Panc1 (cell line): ENCODE measurements at regions not wholly inside any gene's neighbourhood (a gene's known extent, or its start where the extent isn't known, plus 50 kb on each side); places are given as distances from the start of the nearest gene placed in this dataset.

ENCODE experiments used
- TF ChIP-seq, protein P1 (sequence below): fragments of 450-650 bp; IDR thresholded peaks from 2 replicates; pipeline ENCODE4 v1.5.1; 2017; ENCODE audit warnings: mild to moderate bottlenecking
- TF ChIP-seq, protein P2 (sequence below), 2 experiments: IDR thresholded peaks; 2 replicates each; pipeline ENCODE4 v1.6.1; 2011 to 2012; ENCODE audit warnings: low read depth in 2 of 2, control low read depth in 1 of 2, low read length in 1 of 2, mild to moderate bottlenecking in 1 of 2, moderate library complexity in 1 of 2; ENCODE audit not compliant: insufficient read depth in 1 of 2

DNA sequence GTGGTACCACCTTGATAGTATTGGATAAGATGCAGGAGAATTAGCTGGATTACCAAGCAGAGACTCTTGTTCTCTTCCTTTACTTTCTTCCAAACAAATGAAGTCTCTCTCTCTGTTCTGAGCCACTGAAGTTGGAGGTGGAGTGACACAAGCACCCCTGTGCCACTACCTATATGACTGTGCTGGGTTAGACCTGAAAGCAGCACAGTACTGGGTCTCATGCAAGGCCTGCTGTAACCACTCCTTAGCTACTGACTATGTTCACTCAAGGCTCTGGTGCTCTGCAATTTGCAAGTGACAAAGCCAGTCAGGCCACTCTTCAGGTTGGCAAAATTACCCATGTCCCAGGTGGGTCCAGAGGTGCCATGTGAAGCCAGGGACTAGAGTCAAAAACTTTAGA lies 389.6 kb upstream of the MAOA start:
- TF ChIP-seq, protein P1, sequence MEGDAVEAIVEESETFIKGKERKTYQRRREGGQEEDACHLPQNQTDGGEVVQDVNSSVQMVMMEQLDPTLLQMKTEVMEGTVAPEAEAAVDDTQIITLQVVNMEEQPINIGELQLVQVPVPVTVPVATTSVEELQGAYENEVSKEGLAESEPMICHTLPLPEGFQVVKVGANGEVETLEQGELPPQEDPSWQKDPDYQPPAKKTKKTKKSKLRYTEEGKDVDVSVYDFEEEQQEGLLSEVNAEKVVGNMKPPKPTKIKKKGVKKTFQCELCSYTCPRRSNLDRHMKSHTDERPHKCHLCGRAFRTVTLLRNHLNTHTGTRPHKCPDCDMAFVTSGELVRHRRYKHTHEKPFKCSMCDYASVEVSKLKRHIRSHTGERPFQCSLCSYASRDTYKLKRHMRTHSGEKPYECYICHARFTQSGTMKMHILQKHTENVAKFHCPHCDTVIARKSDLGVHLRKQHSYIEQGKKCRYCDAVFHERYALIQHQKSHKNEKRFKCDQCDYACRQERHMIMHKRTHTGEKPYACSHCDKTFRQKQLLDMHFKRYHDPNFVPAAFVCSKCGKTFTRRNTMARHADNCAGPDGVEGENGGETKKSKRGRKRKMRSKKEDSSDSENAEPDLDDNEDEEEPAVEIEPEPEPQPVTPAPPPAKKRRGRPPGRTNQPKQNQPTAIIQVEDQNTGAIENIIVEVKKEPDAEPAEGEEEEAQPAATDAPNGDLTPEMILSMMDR = no peak
- TF ChIP-seq, protein P2, sequence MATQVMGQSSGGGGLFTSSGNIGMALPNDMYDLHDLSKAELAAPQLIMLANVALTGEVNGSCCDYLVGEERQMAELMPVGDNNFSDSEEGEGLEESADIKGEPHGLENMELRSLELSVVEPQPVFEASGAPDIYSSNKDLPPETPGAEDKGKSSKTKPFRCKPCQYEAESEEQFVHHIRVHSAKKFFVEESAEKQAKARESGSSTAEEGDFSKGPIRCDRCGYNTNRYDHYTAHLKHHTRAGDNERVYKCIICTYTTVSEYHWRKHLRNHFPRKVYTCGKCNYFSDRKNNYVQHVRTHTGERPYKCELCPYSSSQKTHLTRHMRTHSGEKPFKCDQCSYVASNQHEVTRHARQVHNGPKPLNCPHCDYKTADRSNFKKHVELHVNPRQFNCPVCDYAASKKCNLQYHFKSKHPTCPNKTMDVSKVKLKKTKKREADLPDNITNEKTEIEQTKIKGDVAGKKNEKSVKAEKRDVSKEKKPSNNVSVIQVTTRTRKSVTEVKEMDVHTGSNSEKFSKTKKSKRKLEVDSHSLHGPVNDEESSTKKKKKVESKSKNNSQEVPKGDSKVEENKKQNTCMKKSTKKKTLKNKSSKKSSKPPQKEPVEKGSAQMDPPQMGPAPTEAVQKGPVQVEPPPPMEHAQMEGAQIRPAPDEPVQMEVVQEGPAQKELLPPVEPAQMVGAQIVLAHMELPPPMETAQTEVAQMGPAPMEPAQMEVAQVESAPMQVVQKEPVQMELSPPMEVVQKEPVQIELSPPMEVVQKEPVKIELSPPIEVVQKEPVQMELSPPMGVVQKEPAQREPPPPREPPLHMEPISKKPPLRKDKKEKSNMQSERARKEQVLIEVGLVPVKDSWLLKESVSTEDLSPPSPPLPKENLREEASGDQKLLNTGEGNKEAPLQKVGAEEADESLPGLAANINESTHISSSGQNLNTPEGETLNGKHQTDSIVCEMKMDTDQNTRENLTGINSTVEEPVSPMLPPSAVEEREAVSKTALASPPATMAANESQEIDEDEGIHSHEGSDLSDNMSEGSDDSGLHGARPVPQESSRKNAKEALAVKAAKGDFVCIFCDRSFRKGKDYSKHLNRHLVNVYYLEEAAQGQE (IDR thresholded peaks at IDR 0.05; ENCODE audit: insufficient read depth in 1 of 2, low read depth in 2 of 2, low read length in 1 of 2) = no peak
